SK-N-SH treated with all-trans-retinoic acid at 6 μM for 48 hours (cell line): ENCODE measurements at regions not wholly inside any gene's neighbourhood (a gene's known extent, or its start where the extent isn't known, plus 50 kb on each side); places are given as distances from the start of the nearest gene placed in this dataset.

Experiments used
- ATAC-seq: fragments of 200-7000 bp; cut with Tn5 transposase; 3 replicates; pipeline ENCODE4 v1.9.1; 2020; ENCODE audit warnings: mild to moderate bottlenecking, moderate library complexity
- ARNTL ChIP-seq: fragments of 450-650 bp; formaldehyde crosslinking; IDR thresholded peaks from 2 replicates; pipeline ENCODE4 v1.5.0; 2020; ENCODE audit warnings: low read depth, mild to moderate bottlenecking, moderate library complexity, borderline replicate concordance
- BACH2 ChIP-seq: fragments of 250-450 bp; sonication (Bioruptor Pico); IDR thresholded peaks from 2 replicates; pipeline ENCODE4 v1.9.0; 2021; ENCODE audit warnings: mild to moderate bottlenecking, borderline replicate concordance
- CSDC2 ChIP-seq: fragments of 250-450 bp; sonication (Bioruptor Pico); IDR thresholded peaks from 2 replicates; pipeline ENCODE4 v1.5.0; 2020; ENCODE audit warnings: mild to moderate bottlenecking, moderate library complexity
- CSRNP3 ChIP-seq: fragments of 250-450 bp; sonication (Bioruptor Pico); IDR thresholded peaks from 2 replicates; pipeline ENCODE4 v1.5.1; 2021; ENCODE audit warnings: mild to moderate bottlenecking, moderate library complexity
- ESRRG ChIP-seq: fragments of 250-450 bp; sonication (Bioruptor Pico); IDR thresholded peaks from 2 replicates; pipeline ENCODE4 v1.6.1; 2021; ENCODE audit warnings: mild to moderate bottlenecking
- ISL1 ChIP-seq: fragments of 250-450 bp; sonication (Bioruptor Pico); IDR thresholded peaks from 2 replicates; pipeline ENCODE4 v2.1.2; 2022; ENCODE audit warnings: mild to moderate bottlenecking, moderate library complexity
- OSR1 ChIP-seq: fragments of 250-450 bp; sonication (Bioruptor Pico); IDR thresholded peaks from 2 replicates; pipeline ENCODE4 v1.8.0; 2022; ENCODE audit warnings: moderate library complexity, mild to moderate bottlenecking, inconsistent platforms
- PPARA ChIP-seq: fragments of 250-450 bp; sonication (Bioruptor Pico); IDR thresholded peaks from 2 replicates; pipeline ENCODE4 v1.5.0; 2020; ENCODE audit warnings: mild to moderate bottlenecking, borderline replicate concordance
- RARB ChIP-seq: fragments of 250-450 bp; sonication (Bioruptor Pico); IDR thresholded peaks from 2 replicates; pipeline ENCODE4 v1.8.0; 2021; ENCODE audit warnings: mild to moderate bottlenecking, moderate library complexity
- SNAI2 ChIP-seq: fragments of 250-450 bp; sonication (Bioruptor Pico); IDR thresholded peaks from 2 replicates; pipeline ENCODE4 v1.5.0; 2020; ENCODE audit warnings: mild to moderate bottlenecking, moderate library complexity
- TCF4 ChIP-seq: fragments of 250-450 bp; sonication (Bioruptor Pico); IDR thresholded peaks from 2 replicates; pipeline ENCODE4 v1.8.0; 2021; ENCODE audit warnings: mild to moderate bottlenecking, moderate library complexity, borderline replicate concordance
- TOX ChIP-seq: fragments of 250-450 bp; sonication (Bioruptor Pico); IDR thresholded peaks from 2 replicates; pipeline ENCODE4 v1.8.0; 2021; ENCODE audit warnings: mild to moderate bottlenecking, moderate library complexity, borderline replicate concordance
- TSHZ2 ChIP-seq: fragments of 250-450 bp; sonication (Bioruptor Pico); IDR thresholded peaks from 2 replicates; pipeline ENCODE4 v1.5.0; 2020; ENCODE audit warnings: mild to moderate bottlenecking, moderate library complexity
- ZC3H10 ChIP-seq: fragments of 250-450 bp; sonication (Bioruptor Pico); IDR thresholded peaks from 2 replicates; pipeline ENCODE4 v1.5.1; 2021; ENCODE audit warnings: mild to moderate bottlenecking, moderate library complexity
- ZFP3 ChIP-seq: fragments of 250-450 bp; sonication (Bioruptor Pico); IDR thresholded peaks from 2 replicates; pipeline ENCODE4 v1.5.0; 2020; ENCODE audit warnings: mild to moderate bottlenecking, moderate library complexity
- ZNF565 ChIP-seq: fragments of 450-650 bp; formaldehyde crosslinking; conservative IDR thresholded peaks from 2 replicates; pipeline ENCODE4 v1.5.0; 2020; ENCODE audit warnings: low read depth, mild to moderate bottlenecking, moderate library complexity
- ZNF70 ChIP-seq: fragments of 450-650 bp; formaldehyde crosslinking; IDR thresholded peaks from 2 replicates; pipeline ENCODE4 v1.5.0; 2020; ENCODE audit warnings: mild to moderate bottlenecking, moderate library complexity
- ZNF8 ChIP-seq: fragments of 450-650 bp; formaldehyde crosslinking; IDR thresholded peaks from 2 replicates; pipeline ENCODE4 v1.5.0; 2020; ENCODE audit warnings: mild to moderate bottlenecking, moderate library complexity
- TF ChIP-seq, protein P1 (sequence below): fragments of 250-450 bp; sonication (Bioruptor Pico); IDR thresholded peaks from 2 replicates; pipeline ENCODE4 v1.8.0; 2021; ENCODE audit warnings: low read depth, mild to moderate bottlenecking, moderate library complexity, borderline replicate concordance
- TF ChIP-seq, protein P2 (sequence below): fragments of 250-450 bp; sonication (Bioruptor Pico); IDR thresholded peaks from 2 replicates; pipeline ENCODE4 v1.8.0; 2020; ENCODE audit warnings: mild to moderate bottlenecking, moderate library complexity, borderline replicate concordance
- TF ChIP-seq, protein P3 (sequence below): fragments of 250-450 bp; sonication (Bioruptor Pico); IDR thresholded peaks from 2 replicates; pipeline ENCODE4 v1.5.1; 2020; ENCODE audit warnings: low read depth, mild to moderate bottlenecking, moderate library complexity

GRCh38 chr4:63566658-63567057, 842.6 kb downstream of the TECRL start:
- no peak for ATAC-seq
- TF ChIP-seq TCF4, result no peak
- no peak for TF ChIP-seq ZNF8 (CRISPR knock-in tag)
- no peak for TF ChIP-seq PPARA (CRISPR knock-in tag)
- no peak for TF ChIP-seq OSR1
- TF ChIP-seq TOX (CRISPR knock-in tag), result no peak
- TF ChIP-seq ESRRG (CRISPR knock-in tag), result no peak
- TF ChIP-seq, protein P1, sequence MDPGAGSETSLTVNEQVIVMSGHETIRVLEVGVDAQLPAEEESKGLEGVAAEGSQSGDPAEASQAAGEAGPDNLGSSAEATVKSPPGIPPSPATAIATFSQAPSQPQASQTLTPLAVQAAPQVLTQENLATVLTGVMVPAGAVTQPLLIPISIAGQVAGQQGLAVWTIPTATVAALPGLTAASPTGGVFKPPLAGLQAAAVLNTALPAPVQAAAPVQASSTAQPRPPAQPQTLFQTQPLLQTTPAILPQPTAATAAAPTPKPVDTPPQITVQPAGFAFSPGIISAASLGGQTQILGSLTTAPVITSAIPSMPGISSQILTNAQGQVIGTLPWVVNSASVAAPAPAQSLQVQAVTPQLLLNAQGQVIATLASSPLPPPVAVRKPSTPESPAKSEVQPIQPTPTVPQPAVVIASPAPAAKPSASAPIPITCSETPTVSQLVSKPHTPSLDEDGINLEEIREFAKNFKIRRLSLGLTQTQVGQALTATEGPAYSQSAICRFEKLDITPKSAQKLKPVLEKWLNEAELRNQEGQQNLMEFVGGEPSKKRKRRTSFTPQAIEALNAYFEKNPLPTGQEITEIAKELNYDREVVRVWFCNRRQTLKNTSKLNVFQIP (CRISPR knock-in tag), result no peak
- no peak for TF ChIP-seq CSDC2

GRCh38 chr4:63563288-63564014, 845.8 kb downstream of the TECRL start:
- ATAC-seq, result no peak
- TF ChIP-seq BACH2 (CRISPR knock-in tag) (no peak), OSR1 (no peak), SNAI2 (no peak), ZC3H10 (CRISPR knock-in tag) (no peak), ZNF8 (CRISPR knock-in tag) (no peak), ESRRG (CRISPR knock-in tag) (no peak), ARNTL (no peak), ZNF70 (CRISPR knock-in tag) (no peak), TSHZ2 (CRISPR knock-in tag) (no peak), CSDC2 (no peak), CSRNP3 (CRISPR knock-in tag) (no peak), PPARA (CRISPR knock-in tag) (no peak), RARB (no peak), ISL1 (CRISPR knock-in tag) (no peak), TOX (CRISPR knock-in tag) (no peak), ZFP3 (CRISPR knock-in tag) (no peak), ZNF565 (no peak)
- TF ChIP-seq, protein P1 (CRISPR knock-in tag), result no peak
- TF ChIP-seq, protein P2, sequence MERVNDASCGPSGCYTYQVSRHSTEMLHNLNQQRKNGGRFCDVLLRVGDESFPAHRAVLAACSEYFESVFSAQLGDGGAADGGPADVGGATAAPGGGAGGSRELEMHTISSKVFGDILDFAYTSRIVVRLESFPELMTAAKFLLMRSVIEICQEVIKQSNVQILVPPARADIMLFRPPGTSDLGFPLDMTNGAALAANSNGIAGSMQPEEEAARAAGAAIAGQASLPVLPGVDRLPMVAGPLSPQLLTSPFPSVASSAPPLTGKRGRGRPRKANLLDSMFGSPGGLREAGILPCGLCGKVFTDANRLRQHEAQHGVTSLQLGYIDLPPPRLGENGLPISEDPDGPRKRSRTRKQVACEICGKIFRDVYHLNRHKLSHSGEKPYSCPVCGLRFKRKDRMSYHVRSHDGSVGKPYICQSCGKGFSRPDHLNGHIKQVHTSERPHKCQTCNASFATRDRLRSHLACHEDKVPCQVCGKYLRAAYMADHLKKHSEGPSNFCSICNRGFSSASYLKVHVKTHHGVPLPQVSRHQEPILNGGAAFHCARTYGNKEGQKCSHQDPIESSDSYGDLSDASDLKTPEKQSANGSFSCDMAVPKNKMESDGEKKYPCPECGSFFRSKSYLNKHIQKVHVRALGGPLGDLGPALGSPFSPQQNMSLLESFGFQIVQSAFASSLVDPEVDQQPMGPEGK (CRISPR knock-in tag), result no peak
- TF ChIP-seq, protein P3, sequence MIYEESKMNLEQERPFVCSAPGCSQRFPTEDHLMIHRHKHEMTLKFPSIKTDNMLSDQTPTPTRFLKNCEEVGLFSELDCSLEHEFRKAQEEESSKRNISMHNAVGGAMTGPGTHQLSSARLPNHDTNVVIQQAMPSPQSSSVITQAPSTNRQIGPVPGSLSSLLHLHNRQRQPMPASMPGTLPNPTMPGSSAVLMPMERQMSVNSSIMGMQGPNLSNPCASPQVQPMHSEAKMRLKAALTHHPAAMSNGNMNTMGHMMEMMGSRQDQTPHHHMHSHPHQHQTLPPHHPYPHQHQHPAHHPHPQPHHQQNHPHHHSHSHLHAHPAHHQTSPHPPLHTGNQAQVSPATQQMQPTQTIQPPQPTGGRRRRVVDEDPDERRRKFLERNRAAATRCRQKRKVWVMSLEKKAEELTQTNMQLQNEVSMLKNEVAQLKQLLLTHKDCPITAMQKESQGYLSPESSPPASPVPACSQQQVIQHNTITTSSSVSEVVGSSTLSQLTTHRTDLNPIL (CRISPR knock-in tag), result no peak
